Vagina (tissue), 2 donors: ENCODE measurements at regions not wholly inside any gene's neighbourhood (a gene's known extent, or its start where the extent isn't known, plus 50 kb on each side); places are given as distances from the start of the nearest gene placed in this dataset.

Source experiments
- CTCF ChIP-seq, 3 experiments: fragments of 450-650 bp in 2 of 3; fragments of 200-600 bp in 1 of 3; sonication (generic) in 1 of 3; IDR thresholded peaks; one replicate each; pipeline ENCODE4 v1.5.1; 2017 to 2019; ENCODE audit warnings: antibody characterized with exemption in 3 of 3, mild to moderate bottlenecking in 2 of 3, moderate library complexity in 2 of 3
- POLR2A ChIP-seq, 2 donors: fragments of 450-650 bp; IDR thresholded peaks; one replicate each; pipeline ENCODE4 v1.6.1; 2017; ENCODE audit warnings: antibody characterized with exemption in 2 of 2, mild to moderate bottlenecking in 2 of 2, moderate library complexity in 2 of 2

- no peak for TF ChIP-seq CTCF (IDR thresholded peaks at IDR 0.05)
- TF ChIP-seq POLR2A (IDR thresholded peaks at IDR 0.05): no peak
These were observed 139.9 kb downstream of the MEX3B start for GRCh38 chr15:81905889-81906288.
